ENCODE measurements at regions not wholly inside any gene's neighbourhood (a gene's known extent, or its start where the extent isn't known, plus 50 kb on each side); places are given as distances from the start of the nearest gene placed in this dataset.
"Not testable (repeated sequence)": the region's sequence is repeated elsewhere in the genome, so short reads cannot be mapped to it uniquely, and the experiment has no call there.

GRCh38 chr3:159681717-159682116 lies 306.9 kb upstream of the IL12A start:
- H3K27ac ChIP-seq (ENCODE audit: low read length); H3K9me2 ChIP-seq (ENCODE audit: insufficient read depth, low read length); H3K4me3 ChIP-seq (ENCODE audit: low read length): not testable (repeated sequence)

GRCh38 chr3:159685801-159686200 lies 302.8 kb upstream of the IL12A start:
- Histone ChIP-seq H3K27ac (ENCODE audit: low read length) (no peak overlapping the region), H3K9ac (ENCODE audit: low read length) (no peak overlapping the region), H2AFZ (ENCODE audit: low read depth, low read length) (no peak overlapping the region), H3K79me2 (replicated peaks; ENCODE audit: insufficient read depth, low read length) (no peaks in the 10 kb centered on the region), H3K36me3 (ENCODE audit: insufficient read depth, low read length) (no peaks in the 10 kb centered on the region), H4K20me1 (ENCODE audit: insufficient read depth) (no peaks in the 10 kb centered on the region), H3K27me3 (ENCODE audit: insufficient read depth, low read depth, low read length) (no peaks in the 10 kb centered on the region), H3K4me2 (ENCODE audit: low read length) (no peak overlapping the region), H3K9me3 (ENCODE audit: low read length) (no peaks in the 10 kb centered on the region), H3K9me2 (ENCODE audit: insufficient read depth, low read length) (no peaks in the 10 kb centered on the region), H3F3A (ENCODE audit: insufficient read depth, low read length, poor library complexity, severe bottlenecking) (no peaks in the 10 kb centered on the region), H3K4me3 (ENCODE audit: low read length) (no peak overlapping the region)
- TF ChIP-seq REST (IDR thresholded peaks at IDR 0.05; ENCODE audit: borderline replicate concordance) (no peak), MXI1 (conservative IDR thresholded peaks at IDR 0.05; ENCODE audit: poor library complexity, severe bottlenecking) (no peak), POLR2AphosphoS5 (IDR thresholded peaks at IDR 0.05) (no peak), RAD21 (conservative IDR thresholded peaks at IDR 0.05) (no peak), EP300 (conservative IDR thresholded peaks at IDR 0.05; ENCODE audit: poor library complexity, severe bottlenecking) (no peak), EZH2 (IDR thresholded peaks at IDR 0.05; ENCODE audit: borderline replicate concordance, insufficient read depth, low read length, poor library complexity, severe bottlenecking) (no peak), SMC3 (conservative IDR thresholded peaks at IDR 0.05; ENCODE audit: poor library complexity) (no peak), TAF1 (IDR thresholded peaks at IDR 0.05; ENCODE audit: low read depth) (no peak)
- TF ChIP-seq, protein P1, sequence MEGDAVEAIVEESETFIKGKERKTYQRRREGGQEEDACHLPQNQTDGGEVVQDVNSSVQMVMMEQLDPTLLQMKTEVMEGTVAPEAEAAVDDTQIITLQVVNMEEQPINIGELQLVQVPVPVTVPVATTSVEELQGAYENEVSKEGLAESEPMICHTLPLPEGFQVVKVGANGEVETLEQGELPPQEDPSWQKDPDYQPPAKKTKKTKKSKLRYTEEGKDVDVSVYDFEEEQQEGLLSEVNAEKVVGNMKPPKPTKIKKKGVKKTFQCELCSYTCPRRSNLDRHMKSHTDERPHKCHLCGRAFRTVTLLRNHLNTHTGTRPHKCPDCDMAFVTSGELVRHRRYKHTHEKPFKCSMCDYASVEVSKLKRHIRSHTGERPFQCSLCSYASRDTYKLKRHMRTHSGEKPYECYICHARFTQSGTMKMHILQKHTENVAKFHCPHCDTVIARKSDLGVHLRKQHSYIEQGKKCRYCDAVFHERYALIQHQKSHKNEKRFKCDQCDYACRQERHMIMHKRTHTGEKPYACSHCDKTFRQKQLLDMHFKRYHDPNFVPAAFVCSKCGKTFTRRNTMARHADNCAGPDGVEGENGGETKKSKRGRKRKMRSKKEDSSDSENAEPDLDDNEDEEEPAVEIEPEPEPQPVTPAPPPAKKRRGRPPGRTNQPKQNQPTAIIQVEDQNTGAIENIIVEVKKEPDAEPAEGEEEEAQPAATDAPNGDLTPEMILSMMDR (IDR thresholded peaks at IDR 0.05; ENCODE audit: poor library complexity, severe bottlenecking), result no peak

More at GRCh38 chr3:159681717-159682116, 306.9 kb upstream of the IL12A start:
- not testable (repeated sequence) for H3F3A ChIP-seq (ENCODE audit: insufficient read depth, low read length, poor library complexity, severe bottlenecking); H2AFZ ChIP-seq (ENCODE audit: low read depth, low read length); H3K27me3 ChIP-seq (ENCODE audit: insufficient read depth, low read depth, low read length); H3K9me3 ChIP-seq (ENCODE audit: low read length); H3K4me2 ChIP-seq (ENCODE audit: low read length); H3K79me2 ChIP-seq (replicated peaks; ENCODE audit: insufficient read depth, low read length); H3K36me3 ChIP-seq (ENCODE audit: insufficient read depth, low read length); H3K9ac ChIP-seq (ENCODE audit: low read length); H4K20me1 ChIP-seq (ENCODE audit: insufficient read depth)

DNA sequence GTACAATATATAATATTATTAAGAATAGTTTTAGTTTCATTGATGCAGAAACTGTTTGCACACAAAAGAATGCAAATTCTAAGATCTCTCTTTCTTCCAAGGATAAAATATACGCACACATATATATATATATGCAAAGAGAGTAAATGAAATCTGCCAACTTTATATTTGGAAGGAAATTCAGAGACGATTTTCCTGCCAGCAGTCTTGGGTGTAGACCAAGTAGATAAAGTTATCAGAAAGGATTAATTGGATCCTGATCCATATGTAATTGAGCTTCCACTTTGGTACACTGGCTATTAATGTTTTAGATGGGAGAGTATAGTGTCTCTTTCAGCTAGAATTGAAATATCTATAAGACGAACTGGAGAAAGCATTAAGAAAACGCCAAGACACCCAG lies 295.4 kb upstream of the IL12A start:
- Histone ChIP-seq H3K4me3 (ENCODE audit: low read length) (no peak overlapping the region), H3K9me2 (ENCODE audit: insufficient read depth, low read length) (no peaks in the 10 kb centered on the region), H3K9me3 (ENCODE audit: low read length) (no peaks in the 10 kb centered on the region), H3K79me2 (replicated peaks; ENCODE audit: insufficient read depth, low read length) (no peaks in the 10 kb centered on the region), H3K27ac (ENCODE audit: low read length) (no peak overlapping the region), H3K27me3 (ENCODE audit: insufficient read depth, low read depth, low read length) (no peaks in the 10 kb centered on the region), H3K4me2 (ENCODE audit: low read length) (no peak overlapping the region), H2AFZ (ENCODE audit: low read depth, low read length) (no peak overlapping the region), H3K36me3 (ENCODE audit: insufficient read depth, low read length) (no peaks in the 10 kb centered on the region), H3K9ac (ENCODE audit: low read length) (no peak overlapping the region), H3F3A (ENCODE audit: insufficient read depth, low read length, poor library complexity, severe bottlenecking) (no peaks in the 10 kb centered on the region), H4K20me1 (ENCODE audit: insufficient read depth) (no peaks in the 10 kb centered on the region)
- no peak for TF ChIP-seq MXI1 (conservative IDR thresholded peaks at IDR 0.05; ENCODE audit: poor library complexity, severe bottlenecking)
- TF ChIP-seq, protein P1 (IDR thresholded peaks at IDR 0.05; ENCODE audit: poor library complexity, severe bottlenecking), result no peak
- no peak for TF ChIP-seq EZH2 (IDR thresholded peaks at IDR 0.05; ENCODE audit: borderline replicate concordance, insufficient read depth, low read length, poor library complexity, severe bottlenecking)
- no peak for TF ChIP-seq SMC3 (conservative IDR thresholded peaks at IDR 0.05; ENCODE audit: poor library complexity)
- no peak for TF ChIP-seq EP300 (conservative IDR thresholded peaks at IDR 0.05; ENCODE audit: poor library complexity, severe bottlenecking)

Data from neural cell (in vitro differentiated cells).